Activated CD8-positive, alpha-beta memory T cell treated with anti-CD3 and anti-CD28 coated beads for 36 hours (primary cell): ENCODE measurements at regions not wholly inside any gene's neighbourhood (a gene's known extent, or its start where the extent isn't known, plus 50 kb on each side); places are given as distances from the start of the nearest gene placed in this dataset.
"Not testable (repeated sequence)": the region's sequence is repeated elsewhere in the genome, so short reads cannot be mapped to it uniquely, and the experiment has no call there.

ENCODE experiments used
- CTCF ChIA-PET: fragments of 350-600 bp; sonication (Branson Sonifier 250); formaldehyde crosslinking; loops from one replicate; lab custom pipeline; 2021; ENCODE audit warnings: antibody characterized with exemption; lab: Charles Lee
- POLR2A ChIA-PET: fragments of 350-600 bp; sonication (Branson Sonifier 250); formaldehyde crosslinking; loops from one replicate; lab custom pipeline; 2021; ENCODE audit warnings: antibody characterized with exemption; lab: Charles Lee

- ChIA-PET CTCF (no interaction called here), POLR2A (no interaction called here)
These were observed 120.6 kb downstream of the GOSR1 start for GRCh38 chr17:30597776-30598288.

GRCh38 chr17:30596948-30597775 is 120.0 kb downstream of the GOSR1 start:
- POLR2A ChIA-PET, CTCF ChIA-PET: not testable (repeated sequence)

GRCh38 chr17:30594953-30595371 is 117.8 kb downstream of the GOSR1 start:
- POLR2A ChIA-PET, CTCF ChIA-PET: not testable (repeated sequence)

- POLR2A ChIA-PET, result no interaction called here
- CTCF ChIA-PET, result no interaction called here
These were observed 117.2 kb downstream of the GOSR1 start for GRCh38 chr17:30594223-30594952.

GRCh38 chr17:30590081-30590733 is 113.0 kb downstream of the GOSR1 start:
- ChIA-PET CTCF (no interaction called here), POLR2A (no interaction called here)

- CTCF ChIA-PET, result no interaction called here
- POLR2A ChIA-PET, result no interaction called here
These were observed 112.2 kb downstream of the GOSR1 start for GRCh38 chr17:30589431-30589830.

- ChIA-PET CTCF (no interaction called here), POLR2A (no interaction called here)
These were observed 111.6 kb downstream of the GOSR1 start for GRCh38 chr17:30588798-30589247.

GRCh38 chr17:30586818-30587595 is 109.8 kb downstream of the GOSR1 start:
- CTCF ChIA-PET, result interaction anchor here (1.3 kb wide), 1 partner anchor 13 kb away, joined by 4 read pairs; no protein-coding TSS in a partner anchor
- POLR2A ChIA-PET, result no interaction called here

GRCh38 chr17:30584810-30585209 is 107.6 kb downstream of the GOSR1 start:
- CTCF ChIA-PET, result no interaction called here
- POLR2A ChIA-PET, result no interaction called here

GRCh38 chr17:30580916-30581315 is 103.7 kb downstream of the GOSR1 start:
- CTCF ChIA-PET, result interaction anchor here (0.6 kb wide), 1 partner anchor 293 kb away, joined by 4 read pairs; no protein-coding TSS in a partner anchor

GRCh38 chr17:30579610-30580315 is 102.6 kb downstream of the GOSR1 start:
- ChIA-PET POLR2A (no interaction called here), CTCF (no interaction called here)

More at GRCh38 chr17:30580916-30581315, 103.7 kb downstream of the GOSR1 start:
- POLR2A ChIA-PET, result no interaction called here

- POLR2A ChIA-PET, CTCF ChIA-PET: not testable (repeated sequence)
These were observed 101.0 kb downstream of the GOSR1 start for GRCh38 chr17:30578015-30578717.
